ENCODE measurements at regions not wholly inside any gene's neighbourhood (a gene's known extent, or its start where the extent isn't known, plus 50 kb on each side); places are given as distances from the start of the nearest gene placed in this dataset.

DNA sequence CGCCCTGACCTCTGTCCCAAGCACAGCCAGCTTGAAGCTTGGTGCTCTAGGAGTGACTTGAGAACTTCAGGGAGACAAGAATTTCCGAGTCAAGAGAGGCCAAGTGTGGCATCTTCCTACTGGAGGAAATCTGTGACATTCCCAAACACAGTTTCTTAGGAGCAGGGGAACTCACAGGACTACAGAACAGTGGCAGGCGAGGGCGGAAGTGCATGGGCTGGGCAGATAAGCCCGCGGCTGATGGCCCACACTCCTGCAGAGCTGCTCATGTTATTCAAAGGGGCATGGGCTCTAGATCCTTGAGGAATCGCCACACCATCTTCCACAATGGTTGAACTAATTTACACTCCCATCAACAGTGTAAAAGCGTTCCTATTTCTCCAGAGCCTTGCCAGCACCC lies 168.8 kb downstream of the KATNAL1 start:
- TF ChIP-seq, protein P1, sequence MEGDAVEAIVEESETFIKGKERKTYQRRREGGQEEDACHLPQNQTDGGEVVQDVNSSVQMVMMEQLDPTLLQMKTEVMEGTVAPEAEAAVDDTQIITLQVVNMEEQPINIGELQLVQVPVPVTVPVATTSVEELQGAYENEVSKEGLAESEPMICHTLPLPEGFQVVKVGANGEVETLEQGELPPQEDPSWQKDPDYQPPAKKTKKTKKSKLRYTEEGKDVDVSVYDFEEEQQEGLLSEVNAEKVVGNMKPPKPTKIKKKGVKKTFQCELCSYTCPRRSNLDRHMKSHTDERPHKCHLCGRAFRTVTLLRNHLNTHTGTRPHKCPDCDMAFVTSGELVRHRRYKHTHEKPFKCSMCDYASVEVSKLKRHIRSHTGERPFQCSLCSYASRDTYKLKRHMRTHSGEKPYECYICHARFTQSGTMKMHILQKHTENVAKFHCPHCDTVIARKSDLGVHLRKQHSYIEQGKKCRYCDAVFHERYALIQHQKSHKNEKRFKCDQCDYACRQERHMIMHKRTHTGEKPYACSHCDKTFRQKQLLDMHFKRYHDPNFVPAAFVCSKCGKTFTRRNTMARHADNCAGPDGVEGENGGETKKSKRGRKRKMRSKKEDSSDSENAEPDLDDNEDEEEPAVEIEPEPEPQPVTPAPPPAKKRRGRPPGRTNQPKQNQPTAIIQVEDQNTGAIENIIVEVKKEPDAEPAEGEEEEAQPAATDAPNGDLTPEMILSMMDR (conservative IDR thresholded peaks at IDR 0.05) = no peak
- TF ChIP-seq EZH2 (IDR thresholded peaks at IDR 0.05; ENCODE audit: low read depth) = no peak

Data from PC-9 (cell line).